T-cell (primary cell): ENCODE measurements at regions not wholly inside any gene's neighbourhood (a gene's known extent, or its start where the extent isn't known, plus 50 kb on each side); places are given as distances from the start of the nearest gene placed in this dataset.

Source experiments
- ATAC-seq, 4 experiments: fragments of 200-7000 bp in 3 of 4; fragments of 150-1000 bp in 1 of 4; cut with Tn5 transposase; replicated peaks in 1 of 4; 1 replicate in 3 of 4; 2 replicates in 1 of 4; pipeline ENCODE4 v1.10.0; 2021; ENCODE audit warnings: moderate library complexity in 3 of 4, mild to moderate bottlenecking in 2 of 4, moderate number of reproducible peaks in 1 of 4
- CTCF ChIA-PET, 2 donors: fragments of 300-600 bp; sonication (Branson Sonifier 250); formaldehyde crosslinking; loops; one replicate each; lab custom pipeline; 2022; ENCODE audit warnings: antibody characterized with exemption in 2 of 2; lab: Charles Lee
- POLR2A ChIA-PET, 2 donors: fragments of 300-600 bp; sonication (Branson Sonifier 250); formaldehyde crosslinking; loops; one replicate each; lab custom pipeline; 2022; ENCODE audit warnings: antibody characterized with exemption in 2 of 2; lab: Charles Lee
- DNase-seq, 35 experiments: peaks; one replicate each; pipeline versions ENCODE4 v3.0.0 to v3.0.0-alpha.2; 2013 to 2023
- H3K27ac ChIP-seq: one replicate; pipeline ENCODE4 v1.5.1; 2013; ENCODE audit warnings: low read length
- H3K27me3 ChIP-seq, 2 experiments: replicated peaks in 1 of 2; 1 replicate in 1 of 2; 2 replicates in 1 of 2; pipeline versions ENCODE4 v1.6.1 to v1.7.0; 2013; ENCODE audit warnings: low read length in 1 of 2, mixed read lengths in 1 of 2; ENCODE audit not compliant: control insufficient read depth in 2 of 2, insufficient read depth in 2 of 2; ENCODE audit errors: extremely low read depth in 1 of 2
- H3K36me3 ChIP-seq, 2 donors: 1 replicate in 1 of 2; 2 replicates in 1 of 2; pipeline versions ENCODE4 v1.6.1 to v1.7.0; 2013; ENCODE audit warnings: low read length in 1 of 2; ENCODE audit not compliant: control insufficient read depth in 2 of 2, insufficient read depth in 1 of 2; ENCODE audit errors: extremely low read depth in 1 of 2
- H3K4me1 ChIP-seq, 2 experiments: 1 replicate in 1 of 2; 2 replicates in 1 of 2; pipeline versions ENCODE4 v1.6.1 to v1.7.0; 2013; ENCODE audit warnings: low read length in 2 of 2, mixed read lengths in 1 of 2; ENCODE audit not compliant: insufficient read depth in 2 of 2, control insufficient read depth in 1 of 2; ENCODE audit errors: extremely low read depth in 1 of 2
- H3K4me3 ChIP-seq, 2 donors: 1 replicate in 1 of 2; 2 replicates in 1 of 2; pipeline versions ENCODE4 v1.5.1 to v1.7.0; 2013; ENCODE audit warnings: mild to moderate bottlenecking in 2 of 2, low read length in 1 of 2, moderate library complexity in 1 of 2; ENCODE audit not compliant: control insufficient read depth in 1 of 2; ENCODE audit errors: extremely low read depth in 1 of 2
- H3K9me3 ChIP-seq: 2 replicates; pipeline ENCODE4 v1.7.0; 2013
- H3K27ac Mint-ChIP-seq, 2 donors: one replicate each; pipeline ENCODE4 v1.8.0; 2020 to 2021; ENCODE audit warnings: mild to moderate bottlenecking in 2 of 2, mixed read lengths in 2 of 2
- H3K27me3 Mint-ChIP-seq, 2 donors: one replicate each; pipeline ENCODE4 v1.8.0; 2021 to 2022; ENCODE audit warnings: mixed read lengths in 2 of 2
- H3K36me3 Mint-ChIP-seq: one replicate; pipeline ENCODE4 v1.8.0; 2021; ENCODE audit warnings: mixed read lengths
- H3K4me1 Mint-ChIP-seq, 3 donors: one replicate each; pipeline ENCODE4 v1.8.0; 2020 to 2022; ENCODE audit warnings: mixed read lengths in 3 of 3, mild to moderate bottlenecking in 1 of 3
- H3K4me3 Mint-ChIP-seq, 3 donors: one replicate each; pipeline ENCODE4 v1.8.0; 2020 to 2022; ENCODE audit warnings: mild to moderate bottlenecking in 3 of 3, mixed read lengths in 3 of 3, moderate library complexity in 3 of 3
- H3K9me3 Mint-ChIP-seq, 3 donors: one replicate each; pipeline ENCODE4 v1.8.0; 2020 to 2022; ENCODE audit warnings: mixed read lengths in 3 of 3
- WGBS: methylation state at CpG from one replicate; pipeline ENCODE4 v1.1.5; 2013; ENCODE audit warnings: missing lambda C conversion rate; ENCODE audit not compliant: insufficient coverage; 5-methylcytosine and 5-hydroxymethylcytosine counted together

- no peak for DNase-seq
- H3K36me3 ChIP-seq: no peaks in the 10 kb centered on the region
- peaks cover 0 to 1% (median 0%) of the 10 kb centered on the region in 3 donors for H3K9me3 Mint-ChIP-seq
- POLR2A ChIA-PET: no interaction called here
- H3K36me3 Mint-ChIP-seq: no peaks in the 10 kb centered on the region
- no peak overlapping the region for H3K4me3 ChIP-seq
- H3K4me3 Mint-ChIP-seq: no peak overlapping the region
- H3K27me3 Mint-ChIP-seq: peaks cover 32% of the 10 kb centered on the region in 2 donors
- 71% methylated on average over 5 of the region's 5 CpGs for WGBS
- H3K27ac Mint-ChIP-seq: no peak overlapping the region
- H3K4me1 ChIP-seq: no peaks in the 10 kb centered on the region
- CTCF ChIA-PET: no interaction called here
- peaks cover 12 to 28% of the 10 kb centered on the region in 2 experiments for H3K27me3 ChIP-seq
- H3K9me3 ChIP-seq: peaks cover 2% of the 10 kb centered on the region
- H3K27ac ChIP-seq: no peak overlapping the region
- H3K4me1 Mint-ChIP-seq: no peaks in the 10 kb centered on the region
- no peak for ATAC-seq
Observed at GRCh38 chr1:29481031-29481430, 244.7 kb downstream of the PTPRU start.

- H3K4me1 Mint-ChIP-seq: no peaks in the 10 kb centered on the region
- Histone ChIP-seq H3K4me3 (no peak overlapping the region), H3K27me3 (peaks cover 15 to 34% of the 10 kb centered on the region in 2 experiments), H3K27ac (no peak overlapping the region), H3K4me1 (no peaks in the 10 kb centered on the region), H3K36me3 (no peaks in the 10 kb centered on the region), H3K9me3 (peaks cover 2% of the 10 kb centered on the region)
- H3K4me3 Mint-ChIP-seq: no peak overlapping the region
- peaks cover 48 to 51% of the 10 kb centered on the region in 2 donors for H3K27me3 Mint-ChIP-seq
- no peak for ATAC-seq
- DNase-seq: no peak
- no peak overlapping the region for H3K27ac Mint-ChIP-seq
- H3K9me3 Mint-ChIP-seq: peaks cover 0 to 1% (median 0%) of the 10 kb centered on the region in 3 donors
- ChIA-PET CTCF (no interaction called here), POLR2A (no interaction called here)
- no peaks in the 10 kb centered on the region for H3K36me3 Mint-ChIP-seq
- WGBS: no CpG with 5 or more reads among the region's 7 CpGs
Observed at GRCh38 chr1:29478879-29479278, 242.6 kb downstream of the PTPRU start.

DNA sequence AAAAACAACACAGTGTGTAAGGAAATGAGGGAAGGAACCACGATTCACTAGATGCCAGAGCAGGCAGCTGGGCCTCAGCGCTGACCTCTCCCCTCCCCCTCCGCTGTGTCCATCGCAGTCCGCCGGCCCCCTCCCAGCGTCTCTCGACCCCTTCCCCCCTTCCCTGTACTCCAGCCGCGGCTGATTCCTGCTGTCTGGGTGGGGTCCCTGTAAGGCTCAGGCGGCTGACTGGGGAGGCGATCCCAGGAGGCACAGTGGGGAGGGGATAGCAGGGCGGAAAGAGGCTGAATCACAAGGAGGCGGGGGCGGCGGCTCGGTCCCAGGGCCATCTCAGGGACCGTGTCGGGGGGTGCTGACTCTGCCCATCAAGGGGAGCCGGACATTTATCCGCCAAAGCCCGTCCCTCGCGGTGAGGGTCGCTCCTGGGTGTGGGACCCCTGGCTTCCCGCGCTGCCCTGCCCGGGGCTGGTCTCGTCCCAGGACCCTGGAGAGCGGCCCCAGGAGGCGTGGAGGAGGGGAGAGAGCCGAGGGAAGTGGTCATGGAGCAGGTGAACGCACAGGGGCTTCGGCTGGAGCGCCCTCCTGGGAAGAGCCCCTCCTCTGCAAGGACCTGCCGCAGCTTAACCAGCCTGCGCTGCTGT, 241.9 kb downstream of the PTPRU start:
- ChIA-PET POLR2A (no interaction called here), CTCF (no interaction called here)
- Histone ChIP-seq H3K9me3 (peaks cover 2% of the 10 kb centered on the region), H3K36me3 (no peaks in the 10 kb centered on the region), H3K4me1 (no peaks in the 10 kb centered on the region), H3K27me3 (peaks cover 15 to 38% of the 10 kb centered on the region in 2 experiments), H3K27ac (no peak overlapping the region), H3K4me3 (no peak overlapping the region)
- WGBS: 13% methylated on average over 10 of the region's 37 CpGs
- H3K4me3 Mint-ChIP-seq: no peak overlapping the region
- H3K4me1 Mint-ChIP-seq: no peaks in the 10 kb centered on the region
- no peak overlapping the region for H3K27ac Mint-ChIP-seq
- DNase-seq (no peak), ATAC-seq (no peak)
- peaks cover 0 to 1% (median 0%) of the 10 kb centered on the region in 3 donors for H3K9me3 Mint-ChIP-seq
- H3K27me3 Mint-ChIP-seq: peaks cover 53 to 55% of the 10 kb centered on the region in 2 donors
- no peaks in the 10 kb centered on the region for H3K36me3 Mint-ChIP-seq

- peaks cover 2% of the 10 kb centered on the region for H3K9me3 ChIP-seq
- no peaks in the 10 kb centered on the region for H3K36me3 ChIP-seq
- H3K4me3 Mint-ChIP-seq: no peak overlapping the region
- ATAC-seq (no peak), DNase-seq (no peak)
- H3K27me3 ChIP-seq: peaks cover 15 to 54% of the 10 kb centered on the region in 2 experiments
- CTCF ChIA-PET: no interaction called here
- H3K4me3 ChIP-seq: no peak overlapping the region
- H3K27ac ChIP-seq: no peak overlapping the region
- H3K27me3 Mint-ChIP-seq: peaks cover 54 to 63% of the 10 kb centered on the region in 2 donors
- H3K27ac Mint-ChIP-seq: no peak overlapping the region
- H3K4me1 Mint-ChIP-seq: no peaks in the 10 kb centered on the region
- POLR2A ChIA-PET: no interaction called here
- WGBS: 68% methylated on average over 7 of the region's 7 CpGs
- H3K4me1 ChIP-seq: no peaks in the 10 kb centered on the region
- H3K36me3 Mint-ChIP-seq: no peaks in the 10 kb centered on the region
- no peaks in the 10 kb centered on the region for H3K9me3 Mint-ChIP-seq
Observed at GRCh38 chr1:29475326-29475725, 239.0 kb downstream of the PTPRU start.

- Histone ChIP-seq H3K4me3 (no peak overlapping the region), H3K27ac (no peak overlapping the region), H3K9me3 (peaks cover 2% of the 10 kb centered on the region), H3K27me3 (peaks cover 15 to 58% of the 10 kb centered on the region in 2 experiments), H3K36me3 (no peaks in the 10 kb centered on the region), H3K4me1 (no peaks in the 10 kb centered on the region)
- no peaks in the 10 kb centered on the region for H3K4me1 Mint-ChIP-seq
- DNase-seq (no peak), ATAC-seq (no peak)
- ChIA-PET CTCF (no interaction called here), POLR2A (no interaction called here)
- no peaks in the 10 kb centered on the region for H3K9me3 Mint-ChIP-seq
- peaks cover 58 to 68% of the 10 kb centered on the region in 2 donors for H3K27me3 Mint-ChIP-seq
- no peak overlapping the region for H3K27ac Mint-ChIP-seq
- no peaks in the 10 kb centered on the region for H3K36me3 Mint-ChIP-seq
- no peak overlapping the region for H3K4me3 Mint-ChIP-seq
- 46% methylated on average over 4 of the region's 9 CpGs for WGBS
Observed at GRCh38 chr1:29474274-29475244, 238.2 kb downstream of the PTPRU start.

DNA sequence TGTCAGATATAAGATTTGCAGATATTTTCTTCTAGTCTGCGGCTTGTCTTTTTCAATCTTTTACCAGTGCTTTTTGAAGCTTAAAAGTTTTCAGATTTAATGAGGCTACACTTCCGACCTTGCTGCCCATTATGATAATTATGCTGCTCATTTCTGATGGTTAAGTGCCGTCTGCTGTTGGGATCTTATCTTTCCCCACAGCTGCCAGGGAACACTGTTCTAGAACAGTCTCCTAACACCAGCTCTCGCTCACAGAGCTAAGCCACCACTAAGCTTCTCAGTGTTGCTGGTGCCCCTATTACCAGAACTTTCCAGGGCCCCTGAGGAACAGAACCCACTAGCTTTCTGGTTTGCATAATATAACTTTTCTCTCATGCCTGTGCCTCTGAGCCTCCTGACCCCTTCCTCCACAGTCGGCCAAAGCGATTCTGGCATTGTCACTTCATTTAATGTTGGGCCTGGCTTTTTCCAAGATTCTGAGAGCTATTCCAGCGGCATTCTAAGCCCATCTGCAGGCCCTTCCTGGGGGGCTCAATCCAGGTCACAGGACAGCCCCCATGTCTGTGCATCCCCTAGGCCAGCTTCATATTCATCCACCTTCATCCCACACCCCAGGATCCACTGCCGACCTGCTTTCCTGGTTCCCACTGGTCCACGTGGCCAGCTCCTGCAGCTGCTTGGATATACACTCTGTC, 237.0 kb downstream of the PTPRU start:
- H3K36me3 ChIP-seq: no peaks in the 10 kb centered on the region

More for the DNA sequence above, 237.0 kb downstream of the PTPRU start:
- peaks cover 55 to 67% of the 10 kb centered on the region in 2 donors for H3K27me3 Mint-ChIP-seq
- no peaks in the 10 kb centered on the region for H3K36me3 Mint-ChIP-seq
- WGBS: 77% methylated on average over 7 of the region's 9 CpGs
- H3K4me3 Mint-ChIP-seq: no peak overlapping the region
- H3K4me1 ChIP-seq: no peaks in the 10 kb centered on the region
- H3K27ac Mint-ChIP-seq: no peak overlapping the region
- H3K4me1 Mint-ChIP-seq: no peaks in the 10 kb centered on the region
- H3K4me3 ChIP-seq: no peak overlapping the region
- no peaks in the 10 kb centered on the region for H3K9me3 Mint-ChIP-seq
- H3K27me3 ChIP-seq: peaks cover 10 to 58% of the 10 kb centered on the region in 2 experiments
- no peak overlapping the region for H3K27ac ChIP-seq
- ATAC-seq (no peak), DNase-seq (no peak)
- peaks cover 2% of the 10 kb centered on the region for H3K9me3 ChIP-seq
- CTCF ChIA-PET: no interaction called here
- POLR2A ChIA-PET: interaction anchor here in 1 of 2 donors (0.5 kb wide), 1 partner anchor 52 kb away, joined by 3 read pairs; no protein-coding TSS in a partner anchor
